CD4-positive, alpha-beta memory T cell (primary cell): ENCODE measurements at regions not wholly inside any gene's neighbourhood (a gene's known extent, or its start where the extent isn't known, plus 50 kb on each side); places are given as distances from the start of the nearest gene placed in this dataset.

ENCODE experiments used
- CTCF ChIA-PET: fragments of 350-600 bp; sonication (Branson Sonifier 250); formaldehyde crosslinking; loops from one replicate; lab custom pipeline; 2021; ENCODE audit warnings: inconsistent platforms; ENCODE audit not compliant: partially characterized antibody; lab: Charles Lee
- POLR2A ChIA-PET: fragments of 350-600 bp; sonication (Branson Sonifier 250); formaldehyde crosslinking; loops from one replicate; lab custom pipeline; 2021; ENCODE audit not compliant: partially characterized antibody; lab: Charles Lee
- DNase-seq, 5 donors: peaks; one replicate each; pipeline versions ENCODE4 v3.0.0 to v3.0.0-alpha.2; 2020 to 2022; ENCODE audit warnings: mixed read lengths in 1 of 5
- H3K27ac ChIP-seq: one replicate; pipeline ENCODE4 v1.7.0; 2013; ENCODE audit warnings: low read depth, low read length
- H3K27me3 ChIP-seq: 2 replicates; pipeline ENCODE4 v1.7.0; 2013; ENCODE audit warnings: mild to moderate bottlenecking, low read length, moderate library complexity; ENCODE audit not compliant: insufficient read depth
- H3K36me3 ChIP-seq: 2 replicates; pipeline ENCODE4 v1.7.0; 2013; ENCODE audit warnings: mild to moderate bottlenecking, low read length, moderate library complexity; ENCODE audit not compliant: insufficient read depth
- H3K4me1 ChIP-seq: 2 replicates; pipeline ENCODE4 v1.7.0; 2013; ENCODE audit warnings: mild to moderate bottlenecking, low read length, moderate library complexity; ENCODE audit not compliant: insufficient read depth
- H3K4me3 ChIP-seq, 2 donors: one replicate each; pipeline ENCODE4 v1.7.0; 2013; ENCODE audit warnings: low read length in 2 of 2, mild to moderate bottlenecking in 1 of 2
- H3K9me3 ChIP-seq, 2 donors: one replicate each; pipeline ENCODE4 v1.7.0; 2013; ENCODE audit warnings: low read length in 2 of 2, control low read depth in 1 of 2; ENCODE audit not compliant: control insufficient read depth in 1 of 2
- H3K27ac Mint-ChIP-seq, 7 donors: one replicate each; pipeline ENCODE4 v1.8.0; 2020 to 2021; ENCODE audit warnings: mixed read lengths in 7 of 7, mild to moderate bottlenecking in 6 of 7, inconsistent platforms in 3 of 7, moderate library complexity in 3 of 7
- H3K27me3 Mint-ChIP-seq, 2 donors: one replicate each; pipeline ENCODE4 v1.8.0; 2020 to 2021; ENCODE audit warnings: mixed read lengths in 2 of 2
- H3K36me3 Mint-ChIP-seq, 2 donors: one replicate each; pipeline ENCODE4 v1.8.0; 2020 to 2021; ENCODE audit warnings: mixed read lengths in 2 of 2, inconsistent platforms in 1 of 2, mild to moderate bottlenecking in 1 of 2
- H3K4me1 Mint-ChIP-seq, 4 donors: one replicate each; pipeline ENCODE4 v1.8.0; 2020 to 2021; ENCODE audit warnings: mixed read lengths in 4 of 4, mild to moderate bottlenecking in 1 of 4
- H3K4me3 Mint-ChIP-seq, 8 donors: one replicate each; pipeline ENCODE4 v1.8.0; 2020 to 2021; ENCODE audit warnings: mixed read lengths in 8 of 8, mild to moderate bottlenecking in 7 of 8, moderate library complexity in 6 of 8, inconsistent platforms in 3 of 8
- H3K9me3 Mint-ChIP-seq, 8 donors: one replicate each; pipeline ENCODE4 v1.8.0; 2020 to 2021; ENCODE audit warnings: mixed read lengths in 8 of 8, mild to moderate bottlenecking in 5 of 8, inconsistent platforms in 3 of 8, moderate library complexity in 1 of 8
- intact Hi-C: fragments of 100-400 bp; cut with micrococcal nuclease; formaldehyde crosslinking; loops from one replicate; pipeline ENCODE4 v1.15.1; 2023

- Histone ChIP-seq H3K27me3 (no peaks in the 10 kb centered on the region), H3K9me3 (no peaks in the 10 kb centered on the region), H3K36me3 (no peaks in the 10 kb centered on the region), H3K4me3 (no peak overlapping the region), H3K4me1 (no peaks in the 10 kb centered on the region), H3K27ac (no peak overlapping the region)
- Mint-ChIP-seq H3K36me3 (no peaks in the 10 kb centered on the region), H3K27ac (no peak overlapping the region), H3K9me3 (peaks cover 0 to 2% (median 0%) of the 10 kb centered on the region in 8 donors), H3K4me3 (no peak overlapping the region), H3K4me1 (no peaks in the 10 kb centered on the region), H3K27me3 (no peaks in the 10 kb centered on the region)
- intact Hi-C loops, result no loop called here
- POLR2A ChIA-PET, result no interaction called here
- CTCF ChIA-PET, result no interaction called here
- DNase-seq, result no peak
Observed at GRCh38 chr10:126781450-126782216, 111.1 kb upstream of the C10orf90 start.

- Mint-ChIP-seq H3K27me3 (no peaks in the 10 kb centered on the region), H3K4me3 (no peak overlapping the region), H3K9me3 (peaks cover 0 to 2% (median 0%) of the 10 kb centered on the region in 8 donors), H3K27ac (no peak overlapping the region), H3K36me3 (no peaks in the 10 kb centered on the region), H3K4me1 (no peaks in the 10 kb centered on the region)
- CTCF ChIA-PET, result no interaction called here
- no peak for DNase-seq
- Histone ChIP-seq H3K4me3 (no peak overlapping the region), H3K27me3 (no peaks in the 10 kb centered on the region), H3K36me3 (no peaks in the 10 kb centered on the region), H3K9me3 (no peaks in the 10 kb centered on the region), H3K27ac (no peak overlapping the region), H3K4me1 (no peaks in the 10 kb centered on the region)
- intact Hi-C loops, result no loop called here
- POLR2A ChIA-PET, result no interaction called here
Observed at GRCh38 chr10:126783806-126784557, 113.5 kb upstream of the C10orf90 start.

GRCh38 chr10:126787201-126787600, 116.7 kb upstream of the C10orf90 start:
- ChIA-PET POLR2A (no interaction called here), CTCF (no interaction called here)
- no peak overlapping the region for H3K4me3 Mint-ChIP-seq
- Histone ChIP-seq H3K36me3 (no peaks in the 10 kb centered on the region), H3K27ac (no peak overlapping the region), H3K4me3 (no peak overlapping the region), H3K4me1 (no peaks in the 10 kb centered on the region), H3K27me3 (no peaks in the 10 kb centered on the region), H3K9me3 (no peaks in the 10 kb centered on the region)
- H3K36me3 Mint-ChIP-seq, result no peaks in the 10 kb centered on the region
- intact Hi-C loops, result no loop called here
- H3K9me3 Mint-ChIP-seq, result peaks cover 0 to 4% (median 0%) of the 10 kb centered on the region in 8 donors
- H3K27ac Mint-ChIP-seq, result no peak overlapping the region
- DNase-seq, result no peak
- H3K4me1 Mint-ChIP-seq, result no peaks in the 10 kb centered on the region
- H3K27me3 Mint-ChIP-seq, result no peaks in the 10 kb centered on the region

GRCh38 chr10:126795318-126795717, 109.9 kb upstream of the DOCK1 start:
- CTCF ChIA-PET, result no interaction called here
- DNase-seq, result no peak
- no peak overlapping the region for H3K4me3 ChIP-seq
- Mint-ChIP-seq H3K27ac (no peak overlapping the region), H3K36me3 (no peaks in the 10 kb centered on the region), H3K27me3 (no peaks in the 10 kb centered on the region), H3K9me3 (peaks cover 0 to 17% (median 8%) of the 10 kb centered on the region in 8 donors), H3K4me1 (no peaks in the 10 kb centered on the region), H3K4me3 (no peak overlapping the region)
- no peaks in the 10 kb centered on the region for H3K27me3 ChIP-seq
- no peaks in the 10 kb centered on the region for H3K36me3 ChIP-seq
- intact Hi-C loops, result no loop called here
- no peak overlapping the region for H3K27ac ChIP-seq
- POLR2A ChIA-PET, result no interaction called here
- H3K9me3 ChIP-seq, result no peaks in the 10 kb centered on the region
- H3K4me1 ChIP-seq, result no peaks in the 10 kb centered on the region

- H3K27ac Mint-ChIP-seq, result no peak overlapping the region
- H3K27ac ChIP-seq, result no peak overlapping the region
- no peak for DNase-seq
- ChIA-PET CTCF (no interaction called here), POLR2A (no interaction called here)
- no peak overlapping the region for H3K4me3 Mint-ChIP-seq
- H3K27me3 ChIP-seq, result no peaks in the 10 kb centered on the region
- H3K36me3 ChIP-seq, result no peaks in the 10 kb centered on the region
- no peaks in the 10 kb centered on the region for H3K36me3 Mint-ChIP-seq
- H3K27me3 Mint-ChIP-seq, result no peaks in the 10 kb centered on the region
- H3K9me3 ChIP-seq, result no peaks in the 10 kb centered on the region
- intact Hi-C loops, result no loop called here
- no peaks in the 10 kb centered on the region for H3K4me1 Mint-ChIP-seq
- H3K4me1 ChIP-seq, result no peaks in the 10 kb centered on the region
- H3K4me3 ChIP-seq, result no peak overlapping the region
- H3K9me3 Mint-ChIP-seq, result peaks cover 0 to 10% (median 5%) of the 10 kb centered on the region in 8 donors
Observed at GRCh38 chr10:126798649-126799048, 106.6 kb upstream of the DOCK1 start.

- no peaks in the 10 kb centered on the region for H3K36me3 ChIP-seq
- Mint-ChIP-seq H3K27me3 (no peaks in the 10 kb centered on the region), H3K27ac (no peak overlapping the region), H3K4me1 (no peaks in the 10 kb centered on the region), H3K9me3 (peaks cover 0 to 11% (median 3%) of the 10 kb centered on the region in 8 donors), H3K36me3 (no peaks in the 10 kb centered on the region), H3K4me3 (no peak overlapping the region)
- no peaks in the 10 kb centered on the region for H3K4me1 ChIP-seq
- H3K4me3 ChIP-seq, result no peak overlapping the region
- no peaks in the 10 kb centered on the region for H3K27me3 ChIP-seq
- intact Hi-C loops, result no loop called here
- ChIA-PET CTCF (no interaction called here), POLR2A (no interaction called here)
- H3K9me3 ChIP-seq, result no peaks in the 10 kb centered on the region
- H3K27ac ChIP-seq, result no peak overlapping the region
- DNase-seq, result no peak
Observed at GRCh38 chr10:126803394-126803793, 101.8 kb upstream of the DOCK1 start.

- CTCF ChIA-PET, result no interaction called here
- intact Hi-C loops, result no loop called here
- no peaks in the 10 kb centered on the region for H3K36me3 Mint-ChIP-seq
Observed at GRCh38 chr10:126804396-126804795, 100.8 kb upstream of the DOCK1 start.

More at GRCh38 chr10:126804396-126804795, 100.8 kb upstream of the DOCK1 start:
- no peak for DNase-seq
- Histone ChIP-seq H3K9me3 (no peaks in the 10 kb centered on the region), H3K27ac (no peak overlapping the region), H3K36me3 (no peaks in the 10 kb centered on the region), H3K4me1 (no peaks in the 10 kb centered on the region), H3K4me3 (no peak overlapping the region), H3K27me3 (no peaks in the 10 kb centered on the region)
- no peak overlapping the region for H3K27ac Mint-ChIP-seq
- no peaks in the 10 kb centered on the region for H3K27me3 Mint-ChIP-seq
- H3K4me1 Mint-ChIP-seq, result no peaks in the 10 kb centered on the region
- H3K9me3 Mint-ChIP-seq, result peaks cover 0 to 11% (median 3%) of the 10 kb centered on the region in 8 donors
- POLR2A ChIA-PET, result no interaction called here
- no peak overlapping the region for H3K4me3 Mint-ChIP-seq
